Stromal cell of bone marrow (primary cell): ENCODE measurements at regions not wholly inside any gene's neighbourhood (a gene's known extent, or its start where the extent isn't known, plus 50 kb on each side); places are given as distances from the start of the nearest gene placed in this dataset.
"Not testable (repeated sequence)": the region's sequence is repeated elsewhere in the genome, so short reads cannot be mapped to it uniquely, and the experiment has no call there.

Experiments used
- DNase-seq: peaks from one replicate; pipeline ENCODE4 v3.0.0-alpha.2; 2012; ENCODE audit warnings: low read depth

DNA sequence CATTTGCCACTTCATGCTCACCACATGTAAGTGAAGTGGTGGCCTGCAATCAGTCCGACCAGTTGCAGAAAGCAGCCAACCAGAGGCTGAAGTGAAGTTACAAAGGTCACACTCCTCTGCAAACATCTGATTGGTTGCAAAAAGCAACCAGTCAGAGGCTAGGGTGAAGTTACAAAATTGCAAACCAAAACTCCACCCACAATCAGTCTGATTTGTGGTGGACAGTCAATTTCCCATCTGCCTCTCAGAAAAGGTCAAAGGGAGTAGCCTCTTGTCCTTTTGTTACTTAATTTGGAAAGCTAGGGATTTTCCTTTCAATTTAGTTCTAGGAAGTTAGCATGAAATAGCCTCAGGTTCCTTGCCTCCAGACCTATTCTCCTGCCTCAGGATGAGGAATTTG lies 185.0 kb downstream of the UXS1 start:
- no peak for DNase-seq

DNA sequence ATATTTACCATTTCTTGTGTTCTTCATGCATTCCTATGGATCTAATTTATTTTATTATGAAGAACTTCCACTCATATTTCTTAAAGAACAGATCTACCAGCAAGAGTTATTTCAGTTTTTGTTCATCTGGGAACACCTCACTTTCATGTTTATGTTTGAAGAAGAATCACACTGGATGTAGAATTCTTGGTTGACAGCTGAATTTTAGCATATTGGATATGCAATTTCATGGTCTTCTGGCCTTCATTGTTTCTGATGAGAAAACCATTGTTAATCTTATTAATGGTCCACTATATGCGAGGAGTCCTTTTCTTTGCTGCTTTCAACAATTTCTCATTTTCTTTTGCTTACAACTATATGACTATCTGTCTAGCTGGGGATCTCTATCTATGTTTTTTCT lies 189.2 kb downstream of the UXS1 start:
- no peak for DNase-seq

DNA sequence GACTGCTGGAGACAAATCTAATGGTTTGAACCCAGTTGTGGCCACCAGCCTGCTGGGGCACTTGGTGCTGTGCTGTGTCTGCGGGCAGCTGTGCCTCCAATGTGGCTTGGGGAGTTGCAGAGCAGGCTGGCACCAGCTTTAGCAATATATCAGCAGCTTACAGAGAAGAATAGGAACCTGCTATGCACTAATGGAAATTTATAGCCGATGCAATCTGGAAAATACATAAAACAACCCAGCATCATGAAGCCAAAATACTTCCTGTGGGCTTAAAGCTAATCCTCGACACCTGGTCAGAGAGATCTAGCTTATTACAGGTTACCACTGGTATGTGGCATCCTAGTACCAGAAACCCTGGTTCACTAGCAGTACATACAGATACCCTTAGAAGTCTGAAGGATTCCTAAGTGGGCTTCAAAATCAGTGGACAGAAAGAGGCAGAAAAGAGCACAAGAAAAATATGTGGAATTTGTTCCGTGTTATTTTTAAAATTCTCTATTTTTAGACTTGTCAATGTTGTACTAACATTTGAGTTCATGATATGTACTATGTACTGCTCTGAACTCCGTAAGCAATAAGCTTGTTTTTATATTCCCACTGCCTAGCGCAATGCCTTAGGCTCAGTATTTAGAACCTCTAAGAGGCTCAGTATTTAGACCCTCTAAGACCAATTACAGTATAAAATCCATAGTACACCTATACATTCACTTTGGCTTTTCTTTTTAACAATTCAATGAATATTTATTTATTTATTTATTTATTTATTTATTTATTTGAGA lies 194.7 kb downstream of the UXS1 start:
- DNase-seq: no peak

DNA sequence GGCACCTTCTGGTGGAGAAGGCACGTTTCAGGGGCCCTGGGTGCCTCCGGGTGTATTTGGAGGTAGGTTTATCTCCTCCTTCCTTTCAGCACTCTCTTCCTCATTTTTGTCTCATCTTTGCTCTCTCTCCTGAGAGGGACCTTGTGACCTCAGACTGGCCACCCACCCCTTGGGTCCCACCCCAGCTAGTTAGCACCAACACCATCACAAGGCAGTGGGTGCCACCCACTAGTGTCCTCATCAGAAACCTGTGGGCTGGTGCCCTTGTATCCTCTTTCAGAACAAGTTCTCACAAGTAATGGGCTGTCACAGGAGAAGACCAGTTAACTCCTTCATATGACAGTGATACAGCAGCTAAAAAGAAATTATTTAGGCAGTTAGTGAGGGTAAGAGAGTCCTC lies 196.4 kb downstream of the UXS1 start:
- DNase-seq: no peak

DNA sequence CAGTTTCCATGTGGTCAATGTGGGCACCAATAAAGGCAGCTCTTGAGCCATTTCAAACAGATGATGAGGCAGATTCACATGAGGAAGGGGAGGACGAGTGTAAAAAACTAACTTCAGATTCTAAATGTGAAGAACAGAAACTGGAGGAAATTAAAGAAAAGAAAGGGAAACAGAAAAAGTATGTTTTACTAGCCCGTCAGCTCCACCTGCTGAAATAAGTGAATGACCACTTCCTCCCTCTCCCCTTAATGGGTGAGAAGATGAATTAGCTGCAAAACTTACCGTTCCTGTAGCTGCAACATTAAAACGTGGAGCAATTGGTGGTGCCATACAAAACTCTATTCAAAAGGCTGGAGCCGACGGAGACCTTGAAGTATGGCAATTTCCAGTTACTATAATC lies 203.5 kb downstream of the UXS1 start:
- no peak for DNase-seq

DNA sequence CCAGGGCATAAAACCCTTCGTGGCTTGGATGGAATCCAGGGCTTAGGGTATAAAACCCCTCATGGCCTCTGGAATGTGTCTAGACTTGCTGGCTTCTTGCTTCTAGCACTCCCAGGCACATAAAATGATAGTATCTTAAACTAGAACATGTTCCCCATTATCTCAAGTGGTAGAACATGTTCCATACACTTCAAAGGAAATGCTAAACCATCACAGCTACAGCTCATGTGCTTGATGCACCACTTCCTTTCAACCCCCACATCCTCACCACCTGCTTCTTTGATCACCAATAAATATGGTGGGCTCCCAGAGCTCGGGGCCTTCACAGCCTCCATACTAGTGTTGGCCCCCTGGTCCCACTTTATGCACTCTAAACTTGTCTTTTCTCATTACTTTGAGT lies 204.3 kb downstream of the UXS1 start:
- DNase-seq: not testable (repeated sequence)

DNA sequence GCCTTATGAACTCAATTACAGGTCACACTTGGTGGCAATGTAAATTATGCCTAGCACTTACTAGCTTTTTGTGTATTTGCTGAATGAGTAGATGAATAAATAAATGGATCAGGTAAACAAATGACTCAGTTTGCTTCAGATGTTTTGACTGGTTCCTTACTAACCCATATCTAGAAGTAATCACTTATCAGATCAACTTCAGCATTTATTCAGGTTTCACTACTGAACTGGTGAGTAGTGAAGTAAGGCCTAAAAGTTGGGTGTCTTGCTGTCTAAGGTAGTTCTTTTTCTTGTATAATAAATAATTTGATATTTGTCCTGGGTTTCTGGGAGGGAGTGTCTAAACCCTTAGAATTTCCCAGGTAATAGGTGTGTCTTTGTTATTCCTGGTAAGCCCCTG lies 205.0 kb downstream of the UXS1 start:
- no peak for DNase-seq

DNA sequence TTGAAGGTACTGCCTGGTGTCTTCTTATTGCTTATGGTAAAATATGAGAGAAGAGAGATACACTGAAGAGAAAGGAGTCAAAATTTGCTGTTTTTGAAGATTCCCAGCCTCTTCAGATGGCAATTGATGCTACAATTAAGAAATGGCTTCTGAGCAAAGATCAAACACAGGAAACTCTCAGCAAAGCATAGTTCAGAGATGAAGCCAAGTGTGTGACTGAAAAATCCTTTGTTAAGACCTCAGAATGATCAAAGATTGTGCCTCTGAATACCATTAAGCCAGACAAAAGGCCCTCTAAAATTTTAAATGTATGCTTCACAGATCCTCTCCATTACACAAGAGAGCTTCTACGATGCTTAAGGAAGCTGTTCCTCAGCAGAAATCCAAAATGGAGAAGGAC lies 216.3 kb downstream of the UXS1 start:
- DNase-seq: no peak

DNA sequence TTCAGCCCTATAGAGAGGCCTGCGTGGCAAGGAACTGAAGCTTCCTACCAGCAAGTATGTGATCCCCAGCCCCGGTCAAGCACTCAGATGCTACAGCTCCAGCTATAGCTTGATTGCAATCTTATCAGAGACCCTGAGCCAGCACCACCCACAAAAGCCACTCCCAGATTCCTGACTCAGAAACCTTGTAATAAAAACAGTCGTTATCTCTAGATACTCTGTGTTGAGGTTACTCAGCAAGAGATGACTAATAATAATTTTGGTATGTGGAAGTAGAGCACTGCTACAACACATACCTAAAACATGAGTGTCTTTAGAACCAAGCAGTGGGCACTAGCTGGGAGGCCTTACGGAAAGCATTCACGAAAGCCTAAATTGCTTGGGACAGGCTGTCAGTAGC lies 216.9 kb downstream of the UXS1 start:
- peak; percentile 9 for DNase-seq

DNA sequence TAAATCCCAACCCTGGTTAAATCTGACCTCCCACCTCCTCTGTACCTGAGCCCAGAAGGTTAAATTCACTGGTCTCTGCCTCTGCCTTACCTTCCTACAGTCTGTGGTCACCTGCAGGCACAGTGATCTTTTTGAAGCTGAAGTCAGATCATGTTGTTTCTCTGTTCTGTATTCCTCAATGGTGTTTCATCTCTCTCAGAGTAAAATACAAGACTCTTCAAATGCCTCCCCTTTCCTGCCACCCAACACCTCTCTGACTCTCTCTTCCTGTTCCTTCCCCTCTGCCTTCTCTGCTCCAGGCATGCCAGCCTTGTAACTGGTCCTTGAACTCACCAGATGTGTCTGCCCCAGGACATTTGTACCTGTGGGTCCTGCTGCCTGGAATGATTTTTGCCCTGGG lies 219.3 kb downstream of the UXS1 start:
- no peak for DNase-seq

DNA sequence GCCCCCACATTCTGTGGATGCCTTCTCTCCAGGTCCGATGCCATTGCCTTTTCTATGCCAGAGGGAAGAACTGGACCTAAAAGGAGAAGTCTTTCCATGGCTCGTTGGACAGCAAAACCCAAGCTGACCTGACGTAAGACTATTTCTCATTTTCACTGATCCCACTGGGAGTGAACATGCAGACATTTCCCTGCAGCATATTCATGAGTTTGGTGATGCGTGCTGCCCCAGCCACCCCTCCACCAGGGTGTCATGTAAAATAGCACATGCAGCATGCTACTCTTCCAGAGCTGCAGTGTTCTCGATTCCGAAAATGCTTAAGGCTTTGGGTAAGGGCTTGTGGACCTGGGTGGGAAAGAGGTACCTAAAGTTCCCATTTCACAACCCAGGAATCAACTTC lies 221.2 kb downstream of the UXS1 start:
- DNase-seq: no peak

DNA sequence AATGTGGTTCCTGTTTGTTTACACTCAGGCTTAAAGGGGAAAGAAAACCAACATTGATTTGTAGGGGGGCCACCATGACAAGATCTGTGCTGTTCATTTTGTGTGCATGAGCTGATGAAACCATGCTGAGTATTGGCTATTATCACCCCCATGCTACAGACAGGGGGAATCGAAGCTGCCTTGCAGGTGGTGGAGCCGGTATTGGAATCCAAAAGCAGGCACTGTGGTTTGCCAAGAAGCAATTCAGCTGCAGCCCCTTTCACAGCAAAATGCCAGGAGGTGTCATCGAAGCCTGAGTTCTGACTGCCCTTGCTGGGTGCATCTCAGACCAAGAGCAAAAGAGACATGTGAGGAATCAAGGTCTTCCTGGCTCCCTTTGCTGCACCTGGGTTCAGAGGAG lies 221.9 kb downstream of the UXS1 start:
- no peak for DNase-seq

DNA sequence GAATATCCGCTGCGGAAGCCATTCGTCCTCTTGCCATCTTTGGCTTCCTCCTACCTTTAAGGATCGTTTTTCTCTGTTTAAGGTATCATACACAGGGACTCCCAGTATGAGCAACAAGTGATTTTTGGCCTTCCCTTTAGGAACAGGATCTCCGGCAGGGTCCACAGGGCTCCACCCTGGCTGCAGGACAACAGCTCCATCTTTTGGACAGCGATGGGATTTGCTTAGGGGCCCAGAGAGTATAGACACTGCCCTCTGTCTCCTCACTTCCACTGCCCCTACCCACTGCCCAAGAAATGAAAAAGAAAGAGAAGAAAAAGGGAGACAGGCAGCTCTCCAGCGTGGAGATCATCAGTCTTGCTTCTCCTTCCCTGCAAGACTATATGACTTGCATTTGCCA lies 224.5 kb downstream of the UXS1 start:
- no peak for DNase-seq

DNA sequence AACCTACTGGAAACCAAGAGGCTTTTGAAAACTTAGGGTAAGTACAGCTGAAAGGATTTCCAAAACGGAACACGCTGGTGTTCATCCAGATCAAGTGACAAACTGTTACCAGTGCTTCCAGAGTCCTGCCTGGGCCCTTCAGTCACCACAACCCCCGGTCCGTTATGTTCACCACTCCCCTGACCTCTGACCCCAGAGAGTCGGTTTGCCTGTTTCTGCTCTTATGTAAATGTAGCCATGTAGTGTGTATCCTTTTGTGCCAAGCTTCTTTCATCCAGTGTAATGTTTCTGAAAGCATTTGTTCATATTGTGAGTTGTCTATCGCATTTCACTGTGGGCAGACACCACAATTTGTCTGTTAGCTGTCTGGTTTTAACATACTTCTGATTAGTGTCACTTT lies 217.5 kb downstream of the NCK2 start:
- DNase-seq: no peak

DNA sequence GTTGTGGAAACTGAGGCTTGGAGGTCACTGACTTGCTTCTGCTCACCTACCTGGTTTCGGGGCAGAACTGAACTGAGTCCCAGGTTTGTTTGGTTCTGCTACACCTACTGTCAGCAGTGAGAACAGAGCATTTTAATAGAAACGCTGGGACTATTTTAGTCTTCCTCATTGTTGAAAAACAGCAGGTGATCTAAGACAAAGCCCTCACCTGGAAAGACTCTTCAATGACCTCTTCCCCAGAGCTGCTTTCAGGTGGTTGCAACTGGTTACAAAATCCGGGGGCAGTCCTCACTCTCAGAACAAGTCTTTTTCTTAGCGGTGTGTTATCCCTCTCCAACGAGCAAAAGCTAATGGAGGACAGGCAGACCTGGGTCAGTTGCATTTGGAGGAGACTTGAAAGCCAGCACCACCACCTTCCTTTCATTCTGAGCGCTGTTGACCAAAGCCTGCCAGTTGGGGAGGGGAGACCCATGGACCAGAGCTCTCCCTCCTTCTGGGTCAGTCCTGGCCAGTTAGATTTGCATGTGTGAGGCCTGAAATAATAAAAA lies 217.0 kb downstream of the NCK2 start:
- no peak for DNase-seq

DNA sequence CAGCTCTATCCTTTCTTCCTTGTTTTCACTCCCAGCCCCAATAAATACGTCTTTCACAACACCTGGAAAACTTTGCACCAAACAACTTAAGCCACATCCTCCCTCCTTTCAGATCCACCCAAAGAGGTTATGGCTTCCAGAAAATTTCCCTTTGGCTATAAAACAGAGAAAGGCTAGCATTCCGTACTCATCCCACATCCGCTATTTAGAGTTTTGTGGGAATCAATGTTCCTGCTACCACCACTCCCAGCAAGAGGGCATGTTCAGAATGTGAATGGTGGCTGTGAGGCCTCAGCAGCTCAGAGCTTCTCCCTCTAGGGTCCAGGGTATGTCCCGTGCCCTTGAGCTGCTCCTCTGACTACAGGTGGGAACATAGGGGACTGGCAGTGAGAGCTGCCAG lies 214.6 kb downstream of the NCK2 start:
- no peak for DNase-seq

DNA sequence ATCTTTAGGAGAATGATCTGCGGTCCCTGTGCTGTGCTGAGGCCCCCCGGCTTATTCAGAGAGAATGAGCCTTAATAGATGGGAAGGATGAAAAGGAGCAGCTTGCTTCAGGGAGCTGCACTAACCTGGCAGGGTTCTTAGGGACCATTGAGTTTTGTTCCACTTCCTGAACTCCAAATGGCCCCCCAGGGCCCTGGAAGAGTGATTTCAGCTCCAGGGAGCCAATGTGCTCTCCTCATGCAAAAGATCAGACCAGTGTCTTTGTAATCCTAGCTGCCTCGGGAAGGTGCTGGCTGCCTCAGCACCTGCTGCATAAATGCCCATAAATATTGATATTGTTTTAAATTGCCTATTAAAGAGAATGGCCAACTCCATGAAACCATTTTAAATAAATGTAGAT lies 210.2 kb downstream of the NCK2 start:
- no peak for DNase-seq

DNA sequence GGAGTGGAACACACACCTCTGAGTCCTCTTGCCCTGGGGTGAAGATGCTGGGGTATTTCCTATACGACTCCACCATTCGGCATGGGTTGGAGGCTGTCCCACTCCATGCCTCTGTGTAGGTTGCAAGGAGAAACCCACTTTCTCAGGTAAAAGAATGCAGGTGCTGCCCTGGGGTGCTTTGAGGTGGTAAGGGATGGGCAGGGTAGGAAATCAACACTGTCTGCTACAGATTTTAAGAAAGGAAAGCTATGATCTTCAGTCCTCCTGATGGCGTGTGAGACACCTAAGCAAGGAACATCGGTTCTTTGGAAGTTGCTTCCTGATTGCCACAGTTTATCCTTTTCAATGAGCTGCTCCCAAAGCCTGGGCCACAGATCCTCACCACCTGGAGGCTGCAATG lies 209.2 kb downstream of the NCK2 start:
- DNase-seq: no peak

DNA sequence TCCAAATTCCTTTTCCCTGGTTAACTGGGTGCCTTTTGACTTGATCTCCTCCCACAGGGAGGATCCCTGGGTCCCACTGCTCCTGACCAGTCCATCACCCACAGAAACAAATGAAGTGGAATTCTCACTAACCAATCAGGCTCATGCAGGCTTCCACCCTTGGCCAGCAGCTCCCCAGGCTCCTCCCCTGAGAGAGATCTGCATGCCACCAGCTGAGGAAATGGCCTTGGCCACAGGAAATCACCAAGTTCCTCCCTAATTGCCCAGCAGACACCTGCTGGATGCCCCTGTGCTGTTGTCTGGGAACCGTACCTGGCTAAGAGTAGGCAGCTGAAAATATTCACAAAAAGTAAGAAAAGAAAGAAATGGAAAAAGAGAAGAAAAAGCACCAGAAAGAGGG lies 207.4 kb downstream of the NCK2 start:
- DNase-seq: no peak

DNA sequence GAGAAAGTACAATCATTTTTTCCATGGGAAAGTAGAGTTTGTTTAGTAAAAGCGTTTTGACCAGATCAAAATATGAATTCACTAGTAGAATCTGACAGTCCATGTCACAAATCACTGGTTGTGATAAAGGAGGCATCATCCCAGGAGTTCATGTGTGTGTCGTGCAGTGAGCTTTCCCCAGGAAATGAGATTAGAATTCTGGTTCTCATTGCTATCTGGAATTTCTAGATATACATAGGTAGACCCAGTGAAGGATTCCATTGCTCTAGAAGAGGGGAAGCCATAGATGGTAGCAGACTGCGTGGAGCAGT lies 206.6 kb downstream of the NCK2 start:
- DNase-seq: no peak

DNA sequence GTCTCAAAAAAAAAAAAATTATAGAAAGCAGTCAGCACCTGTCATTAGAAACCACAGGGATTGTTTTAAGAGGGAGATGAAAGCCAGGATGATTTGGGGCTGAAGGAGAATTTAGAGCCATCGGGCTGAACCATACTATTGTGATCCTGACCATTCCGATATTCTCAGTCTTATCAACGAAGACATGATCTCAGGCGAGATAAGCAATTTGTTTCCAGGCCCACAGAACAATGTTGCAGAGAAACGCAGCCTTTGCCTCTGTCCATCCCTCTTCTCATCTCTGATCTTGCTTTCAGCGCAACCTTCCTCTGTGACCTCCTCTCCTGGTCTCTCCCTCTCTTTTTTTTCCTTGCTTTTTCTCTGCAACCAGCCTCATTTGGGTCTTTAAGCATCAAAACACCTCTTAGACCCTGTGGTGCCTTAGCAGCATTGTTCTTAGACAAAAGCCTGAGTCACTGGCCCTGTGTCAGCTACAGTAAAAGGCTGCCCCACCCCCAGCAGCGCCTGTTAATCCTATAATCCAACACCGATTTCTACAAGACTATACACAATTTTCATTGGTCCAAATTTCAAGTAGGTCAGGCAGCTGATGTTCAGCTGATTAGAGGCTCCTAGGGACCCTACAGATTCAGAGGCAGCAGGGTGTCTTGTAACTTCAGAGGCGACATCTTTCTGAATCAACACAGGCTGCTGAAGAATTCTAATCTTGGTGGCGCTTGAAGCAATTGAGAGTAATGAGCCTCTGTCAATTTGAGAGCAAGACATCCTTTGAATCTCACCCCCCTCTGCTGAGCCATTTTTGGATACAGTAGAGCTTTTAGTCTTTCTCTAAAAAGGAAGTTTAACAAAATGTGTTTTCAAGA lies 206.0 kb downstream of the NCK2 start:
- no peak for DNase-seq

DNA sequence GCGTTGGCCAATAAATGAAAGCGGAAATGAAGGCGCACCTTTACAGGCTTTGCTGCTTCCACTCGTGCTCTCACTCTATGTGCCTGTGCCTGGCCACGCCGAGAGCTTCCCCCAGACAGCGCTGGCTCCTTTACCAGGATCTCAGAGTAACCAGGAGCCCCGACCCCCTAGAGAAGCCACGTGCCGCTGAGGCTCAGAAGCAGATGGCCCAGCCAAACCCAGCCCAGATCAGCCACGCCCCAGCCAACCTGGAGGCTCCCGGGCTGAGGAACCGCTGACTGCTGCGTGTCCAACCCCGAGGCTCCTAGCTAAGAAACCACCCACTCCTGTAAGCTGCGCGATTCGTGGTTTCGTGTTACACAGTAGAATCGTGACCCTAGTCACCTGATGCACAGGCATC lies 199.3 kb downstream of the NCK2 start:
- no peak for DNase-seq
